ENCODE measurements at regions not wholly inside any gene's neighbourhood (a gene's known extent, or its start where the extent isn't known, plus 50 kb on each side); places are given as distances from the start of the nearest gene placed in this dataset.

GRCh38 chr2:129444751-129445150 lies 534.7 kb upstream of the RAB6C start:
- no peak for TF ChIP-seq TFDP2 (CRISPR knock-in tag; IDR thresholded peaks at IDR 0.05)
- no peak for TF ChIP-seq ZNF75D (CRISPR knock-in tag; IDR thresholded peaks at IDR 0.05; ENCODE audit: borderline replicate concordance)
- no peak for TF ChIP-seq ATF1 (CRISPR knock-in tag; IDR thresholded peaks at IDR 0.05)
- no peak for TF ChIP-seq ZNF280D (CRISPR knock-in tag; IDR thresholded peaks at IDR 0.05)
- no peak for TF ChIP-seq ZFP62 (CRISPR knock-in tag; IDR thresholded peaks at IDR 0.05)
- ATAC-seq (no peak), FAIRE-seq (no peak), DNase-seq (ENCODE audit: low spot score) (no peak)
- H3K9ac ChIP-seq (ENCODE audit: insufficient read depth, low read depth, low read length) = no peak overlapping the region
- ChIA-PET CTCF (ENCODE audit: low intra/inter-chr PET ratio, low total read pairs) (no interaction called here), POLR2A (no interaction called here)
- intact Hi-C loops (cut with micrococcal nuclease; ENCODE audit: unreplicated experiment) = no loop called here
- H3K27ac ChIP-seq (ENCODE audit: extremely low read length, insufficient read depth, low read length) = no peak overlapping the region
- H3K27me3 ChIP-seq (ENCODE audit: control insufficient read depth in 1 of 2, insufficient read depth in 2 of 2, low read length in 2 of 2) = peaks cover 0 to 13% of the 10 kb centered on the region in 2 experiments; a peak in 2 of 5 replicates
- 26% methylated on average over 5 of the region's 6 CpGs for WGBS (ENCODE audit: low lambda C conversion rate)
- H3K36me3 ChIP-seq (replicated peaks in 1 of 2; ENCODE audit: control insufficient read depth in 1 of 2, insufficient read depth in 2 of 2, low read length in 2 of 2) = no peaks in the 10 kb centered on the region
- H3K4me2 ChIP-seq (ENCODE audit: low read depth, low read length) = no peak overlapping the region
- H3K4me3 ChIP-seq (replicated peaks in 1 of 3; ENCODE audit: insufficient read depth in 1 of 3, low read depth in 2 of 3, low read length in 3 of 3) = no peak overlapping the region
- H4K20me1 ChIP-seq (ENCODE audit: insufficient read depth, low read length) = no peaks in the 10 kb centered on the region
- H2AFZ ChIP-seq (ENCODE audit: low read length) = no peak overlapping the region
- BruUV-seq (replicated peaks) = no TSS peak
- no peaks in the 10 kb centered on the region for H3K79me2 ChIP-seq (ENCODE audit: insufficient read depth, low read length)
- H3K4me1 ChIP-seq (ENCODE audit: insufficient read depth, low read length) = no peaks in the 10 kb centered on the region
- no peaks in the 10 kb centered on the region for H3K9me3 ChIP-seq (ENCODE audit: low read length)
- in situ Hi-C loops (cut with HindIII; ENCODE audit: extremely low pct_ligation_motif_present, low pct_unique_long_range_greater_than_20kb) = no loop called here
